ENCODE measurements at regions not wholly inside any gene's neighbourhood (a gene's known extent, or its start where the extent isn't known, plus 50 kb on each side); places are given as distances from the start of the nearest gene placed in this dataset.

DNA sequence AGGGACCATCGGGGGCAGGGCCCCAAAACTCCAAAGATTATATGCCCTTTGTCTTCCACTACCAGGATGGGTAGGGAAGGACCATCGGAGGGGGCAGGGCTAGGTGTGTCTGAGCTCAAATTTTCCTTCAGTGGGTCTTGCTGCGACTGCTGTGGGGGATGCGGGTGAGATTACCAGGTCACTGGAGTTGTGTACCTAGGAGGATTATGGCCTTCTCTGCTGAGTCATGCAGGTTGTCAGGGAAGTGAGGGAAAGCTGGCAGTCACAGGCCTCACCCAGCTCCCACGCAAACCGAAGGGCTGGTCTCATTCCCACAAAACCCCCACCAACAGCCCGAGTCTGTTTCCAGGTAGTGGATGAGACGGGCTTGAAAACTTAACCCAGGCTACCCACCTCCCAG lies 489.4 kb downstream of the ZNF608 start (continued):
- TF ChIP-seq EP300 (IDR thresholded peaks at IDR 0.05; ENCODE audit: low read depth in 2 of 2, low read length in 2 of 2), result no peak
- no peak for TF ChIP-seq EP300 (CRISPR knock-in tag; IDR thresholded peaks at IDR 0.05; ENCODE audit: borderline replicate concordance)
- TF ChIP-seq, protein P1, sequence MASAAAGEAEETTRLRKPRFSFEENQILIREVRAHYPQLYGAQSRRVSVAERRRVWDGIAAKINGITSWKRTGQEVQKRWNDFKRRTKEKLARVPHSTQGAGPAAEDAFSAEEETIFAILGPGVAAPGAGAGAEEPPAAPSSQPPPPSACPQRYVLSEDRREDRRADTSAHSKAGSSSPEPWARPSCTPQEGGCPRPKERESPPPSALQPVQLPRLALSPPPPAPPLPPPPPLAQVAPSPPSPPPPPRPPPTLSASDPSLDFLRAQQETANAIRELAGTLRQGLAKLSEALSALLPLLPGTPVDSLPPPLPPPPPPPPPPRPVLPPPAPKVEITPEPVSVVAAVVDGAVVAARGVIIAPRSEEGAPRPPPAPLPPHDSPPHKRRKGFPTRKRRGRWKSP (CRISPR knock-in tag; IDR thresholded peaks at IDR 0.05), result no peak
- TF ChIP-seq KAT7 (CRISPR knock-in tag; IDR thresholded peaks at IDR 0.05; ENCODE audit: borderline replicate concordance), result no peak
- TF ChIP-seq MIXL1 (CRISPR knock-in tag; IDR thresholded peaks at IDR 0.05), result no peak
- TF ChIP-seq HOXA7 (CRISPR knock-in tag; IDR thresholded peaks at IDR 0.05), result no peak
- no peak for TF ChIP-seq RERE (CRISPR knock-in tag; IDR thresholded peaks at IDR 0.05; ENCODE audit: low read depth)
- no peak for TF ChIP-seq TCF12 (IDR thresholded peaks at IDR 0.05)
- TF ChIP-seq TCF12 (CRISPR knock-in tag; IDR thresholded peaks at IDR 0.05), result no peak
